Stimulated activated CD4-positive, alpha-beta T cell treated with anti-CD3 and anti-CD28 coated beads, Interleukin-2, amount 100 ng/mL, for 48 hours (primary cell): ENCODE measurements at regions not wholly inside any gene's neighbourhood (a gene's known extent, or its start where the extent isn't known, plus 50 kb on each side); places are given as distances from the start of the nearest gene placed in this dataset.

Experiments used
- DNase-seq, 2 donors: peaks; one replicate each; pipeline ENCODE4 v3.0.0-alpha.2; 2020

DNA sequence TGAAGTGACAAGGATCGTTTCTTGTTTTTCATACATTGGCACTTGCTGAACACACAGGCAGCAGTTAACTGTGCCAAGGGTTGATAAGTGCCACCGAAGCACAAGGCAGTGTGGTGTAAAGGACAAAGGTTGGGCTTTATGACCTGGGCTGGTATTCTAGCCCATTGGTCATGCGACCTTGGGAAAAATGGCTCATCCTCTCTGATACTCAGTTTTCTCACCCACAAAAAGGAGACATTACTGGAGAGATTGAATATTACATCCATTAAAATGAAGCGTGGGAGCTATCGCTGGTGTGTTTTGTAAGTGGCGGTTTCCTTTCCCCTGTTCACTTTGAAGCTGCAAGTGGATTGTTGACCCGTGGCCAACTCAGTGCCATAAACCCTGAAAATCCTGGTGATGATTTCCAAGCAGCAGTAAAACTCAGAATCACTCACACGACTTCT, 216.9 kb downstream of the HAPSTR1 start:
- DNase-seq, result no peak

DNA sequence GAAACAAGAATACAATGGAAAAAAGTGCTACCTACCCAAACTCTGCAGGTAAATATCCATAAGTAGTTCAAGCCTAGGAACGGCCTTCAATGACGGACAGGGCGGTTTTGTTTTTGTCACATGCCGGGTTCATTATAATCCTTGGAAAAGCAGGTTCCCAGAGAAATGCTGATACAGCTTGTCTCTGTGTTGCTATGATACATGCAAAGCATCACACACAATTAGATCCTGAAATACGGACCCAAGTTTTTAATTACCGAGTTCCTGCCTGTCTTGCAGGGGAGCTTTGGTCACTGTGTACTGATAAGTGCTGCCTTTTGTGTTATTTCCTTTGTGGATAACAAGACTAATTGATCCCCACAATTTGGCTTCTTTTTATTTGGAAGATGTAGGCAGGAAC, 217.4 kb downstream of the HAPSTR1 start:
- DNase-seq, result no peak

DNA sequence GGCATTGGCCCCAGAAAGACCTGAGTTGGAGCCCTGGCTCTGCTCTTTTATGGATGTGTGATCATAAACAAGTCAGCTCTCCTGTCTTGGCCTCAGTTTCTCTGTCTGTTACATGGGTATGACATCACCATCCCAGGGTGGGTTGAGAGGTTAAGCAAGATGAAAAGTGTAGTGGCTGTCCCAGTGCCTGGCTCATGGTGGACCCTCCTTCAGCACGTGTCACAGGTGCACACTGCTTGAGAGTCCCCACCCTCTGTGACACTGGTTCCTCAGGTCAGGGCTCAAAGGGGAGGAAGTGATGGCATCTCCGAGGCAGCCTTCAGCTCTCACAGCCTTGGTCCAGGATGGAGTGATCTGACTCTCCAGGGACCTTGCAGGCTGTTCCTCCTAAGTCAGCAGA, 218.4 kb downstream of the HAPSTR1 start:
- no peak for DNase-seq

DNA sequence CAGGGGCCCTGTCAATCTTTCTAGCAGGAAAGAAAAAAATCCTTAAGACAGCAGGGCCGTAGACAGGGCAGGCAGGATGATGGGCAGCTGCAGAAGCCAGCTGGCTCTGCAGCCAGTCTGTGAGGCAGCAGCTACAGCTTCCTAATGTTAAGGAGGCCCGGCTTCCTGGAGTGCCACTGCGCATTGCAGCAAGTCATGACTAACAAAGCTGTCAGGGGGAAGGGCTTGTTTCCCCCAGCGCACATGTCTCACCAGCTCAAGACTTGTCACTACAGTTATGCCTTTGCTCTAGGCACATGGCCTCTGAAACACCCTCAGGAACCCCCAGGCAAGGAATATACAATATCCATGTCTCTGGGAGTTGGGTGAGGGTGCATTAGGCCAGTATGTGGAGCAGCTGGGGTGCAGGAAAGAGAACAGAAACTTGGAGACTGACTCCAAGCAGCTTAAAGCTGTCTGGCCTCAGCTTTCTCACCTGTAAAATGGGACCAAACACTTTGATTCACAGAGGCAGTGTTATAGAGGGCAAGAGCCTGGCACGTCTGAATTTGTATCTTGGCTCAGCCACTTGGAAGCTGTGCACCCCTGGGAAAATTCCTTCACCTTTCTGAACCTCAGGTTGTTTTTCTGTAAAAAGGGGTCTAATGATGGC, 220.0 kb downstream of the HAPSTR1 start:
- DNase-seq, result no peak

DNA sequence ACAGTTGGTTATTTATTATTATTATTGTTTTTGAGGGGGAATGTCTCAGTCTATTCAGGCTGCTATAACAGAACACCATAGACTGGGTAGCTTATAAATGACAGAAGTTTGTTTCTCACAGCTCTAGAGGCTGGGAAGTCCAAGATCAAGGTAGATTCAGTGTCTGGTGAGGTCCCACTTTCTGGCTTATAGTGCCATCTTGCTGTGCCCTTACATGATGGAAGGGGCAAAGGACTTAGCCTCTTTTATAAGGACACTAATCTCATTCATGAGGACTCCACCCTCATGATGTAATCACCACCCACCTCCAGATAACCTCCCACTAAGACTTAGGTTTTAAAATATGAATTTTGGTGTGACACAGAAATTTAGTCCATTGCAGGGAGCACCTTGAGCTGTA, 224.6 kb downstream of the HAPSTR1 start:
- DNase-seq, result no peak

- DNase-seq, result no peak
Observed at GRCh38 chr16:9316615-9317014, 225.2 kb downstream of the HAPSTR1 start.

DNA sequence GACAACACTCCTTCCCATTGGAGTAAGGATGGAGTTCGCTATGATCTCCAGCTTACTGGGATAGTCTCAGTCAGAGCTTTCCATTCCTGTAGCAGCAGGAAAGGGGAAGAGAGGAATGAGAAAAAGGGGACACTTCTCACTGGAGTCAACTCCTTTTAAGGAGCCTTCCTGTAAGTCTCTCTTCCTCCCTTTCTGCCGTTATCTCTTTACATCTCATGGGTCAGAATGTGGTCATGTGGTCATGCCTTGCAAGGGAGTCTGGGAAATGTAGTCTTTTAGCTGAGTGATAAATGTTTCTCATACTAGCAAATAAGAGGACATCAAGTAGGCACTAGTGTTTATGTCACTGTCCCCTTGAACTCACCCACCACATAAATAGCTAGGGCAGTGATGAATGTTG, 227.3 kb downstream of the HAPSTR1 start:
- DNase-seq, result no peak

DNA sequence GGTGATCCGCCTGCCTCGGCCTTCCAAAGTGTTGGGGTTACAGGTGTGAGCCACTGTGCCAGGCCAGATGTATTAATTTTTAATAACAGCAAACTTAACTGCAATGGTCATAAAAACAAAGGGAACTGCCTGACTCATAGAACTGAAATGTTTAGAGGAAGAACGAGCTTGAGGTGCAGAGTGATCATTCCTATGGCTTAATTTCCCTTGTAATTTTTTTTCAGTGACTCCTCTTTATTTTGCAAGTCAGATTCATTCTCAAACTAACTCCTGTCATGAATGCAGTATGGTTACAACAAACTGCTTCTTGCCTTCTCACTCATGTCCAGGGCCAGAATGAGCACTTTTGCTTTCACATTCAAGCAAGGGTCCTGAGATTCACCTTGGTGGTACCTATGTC, 231.3 kb downstream of the HAPSTR1 start:
- no peak for DNase-seq

GRCh38 chr16:9323170-9323569, 231.7 kb downstream of the HAPSTR1 start:
- no peak for DNase-seq

DNA sequence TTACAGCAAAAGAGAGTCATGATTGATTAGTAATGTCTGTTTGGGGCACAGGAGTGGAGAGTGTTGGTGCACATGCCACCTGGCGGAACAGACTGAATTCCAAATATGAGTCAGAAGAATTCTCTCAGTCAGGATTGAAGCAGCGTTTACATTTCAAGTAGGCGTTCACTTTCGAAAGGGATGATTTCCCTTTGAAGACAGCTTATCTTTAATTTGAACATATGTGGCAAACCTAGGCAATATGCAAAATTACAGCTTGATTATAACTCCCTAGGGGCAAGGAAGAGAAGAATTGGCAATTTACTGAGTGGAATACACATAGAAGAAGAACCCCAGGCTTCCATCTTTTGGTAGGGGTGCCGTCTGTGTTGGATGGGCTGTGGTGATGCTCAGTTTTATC, 235.8 kb downstream of the HAPSTR1 start:
- DNase-seq, result no peak

DNA sequence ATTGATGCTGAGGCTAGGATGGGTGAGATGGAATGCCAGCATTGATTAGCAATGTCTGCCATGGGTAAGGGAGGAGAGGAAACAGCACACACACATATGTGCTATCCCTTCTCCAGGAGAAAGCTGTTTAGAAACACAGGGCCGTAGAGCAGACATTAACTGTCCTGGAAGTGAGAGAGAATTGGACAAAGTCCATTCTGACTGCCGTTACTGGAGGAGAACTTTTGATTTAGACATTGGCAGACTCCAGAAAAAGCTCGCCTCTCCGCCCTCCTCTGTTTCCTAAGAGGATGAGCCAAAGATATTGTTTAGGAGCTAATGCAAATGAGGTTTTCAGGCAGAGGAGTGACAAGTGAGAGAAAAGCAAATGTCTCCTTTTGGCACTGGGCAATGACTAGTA, 237.0 kb downstream of the HAPSTR1 start:
- no peak for DNase-seq

- no peak for DNase-seq
Observed at GRCh38 chr16:9330095-9330494, 238.7 kb downstream of the HAPSTR1 start.

GRCh38 chr16:9331503-9331902, 240.1 kb downstream of the HAPSTR1 start:
- no peak for DNase-seq

DNA sequence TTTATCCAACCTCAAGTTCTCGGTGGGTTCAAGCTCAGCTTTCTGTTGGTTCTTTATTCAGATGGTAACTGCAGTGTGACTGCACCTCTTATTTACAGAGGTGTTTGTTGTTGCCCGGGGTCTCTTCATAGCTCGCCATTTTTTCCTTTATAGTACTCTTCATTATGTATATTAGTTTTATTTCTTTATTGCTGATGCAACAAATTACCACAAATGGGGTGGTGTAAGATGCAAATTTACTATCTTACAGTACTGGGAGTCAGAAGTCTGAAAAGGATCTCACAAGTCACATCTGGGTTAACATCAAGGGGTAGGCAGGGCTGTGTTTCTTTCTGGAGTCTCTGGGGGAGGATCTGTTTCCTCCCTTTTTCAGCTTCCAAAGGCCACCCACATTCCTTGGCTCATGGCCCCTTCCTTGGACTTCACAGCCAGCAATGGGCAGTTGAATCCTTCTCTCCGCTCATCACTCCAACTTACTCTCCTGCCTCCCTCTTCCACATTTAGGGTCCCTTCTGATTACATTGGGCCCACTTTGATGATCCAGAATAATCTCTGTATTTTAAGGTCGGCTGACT, 241.2 kb downstream of the HAPSTR1 start:
- no peak for DNase-seq

- DNase-seq, result no peak
Observed at GRCh38 chr16:9333469-9333868, 242.0 kb downstream of the HAPSTR1 start.

DNA sequence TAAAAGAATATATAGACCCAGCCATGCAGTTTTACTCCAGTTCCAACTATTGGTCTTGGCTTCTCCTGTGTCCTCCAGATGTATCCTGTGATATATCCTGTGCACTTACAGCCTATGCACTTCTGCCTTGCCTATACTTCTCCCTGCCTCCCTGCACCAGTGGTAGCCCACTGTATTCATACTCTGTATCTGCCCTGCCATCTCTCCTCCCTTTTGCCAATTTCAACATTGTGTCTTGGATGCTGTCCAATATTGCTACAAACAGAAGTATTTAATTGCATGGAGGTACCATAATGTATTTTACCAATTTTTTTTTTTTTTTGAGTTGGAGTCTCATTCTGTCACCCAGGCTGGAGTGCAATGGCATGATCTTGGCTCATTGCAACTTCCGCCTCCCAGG, 242.7 kb downstream of the HAPSTR1 start:
- DNase-seq, result no peak

DNA sequence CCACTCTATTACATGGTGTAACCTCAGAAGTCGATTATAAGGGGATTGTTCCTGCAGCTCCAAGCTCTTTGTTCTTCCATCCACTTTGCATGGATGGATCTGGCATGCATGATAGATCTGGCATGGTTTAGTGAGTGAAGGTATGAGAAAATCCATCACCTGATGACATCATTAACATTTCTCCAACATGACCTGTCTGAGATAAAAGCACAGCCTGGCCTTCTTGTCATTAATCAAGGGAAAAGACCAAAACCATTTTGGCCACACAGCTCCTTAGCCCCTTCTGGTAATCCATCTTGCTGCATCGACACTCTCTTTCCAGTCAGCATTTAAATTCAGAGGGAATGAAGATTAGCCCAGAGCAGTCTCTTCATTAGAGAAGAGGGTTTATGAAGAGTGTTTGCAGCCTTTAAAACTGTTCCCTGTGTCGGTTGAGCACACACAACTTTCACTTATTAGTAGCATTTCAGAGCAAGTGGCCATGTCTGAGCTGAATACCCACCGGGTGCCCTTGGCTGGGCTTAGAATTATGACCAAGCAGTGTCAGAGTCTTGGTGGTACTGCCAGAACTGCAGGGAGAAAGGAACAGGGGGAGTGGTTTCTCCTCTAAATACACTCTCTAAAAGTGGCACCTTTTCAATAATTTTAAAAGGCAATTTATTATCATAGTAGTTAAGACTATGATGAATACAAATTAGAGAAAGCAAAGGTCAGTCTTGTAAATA, 246.0 kb downstream of the HAPSTR1 start:
- DNase-seq, result no peak

DNA sequence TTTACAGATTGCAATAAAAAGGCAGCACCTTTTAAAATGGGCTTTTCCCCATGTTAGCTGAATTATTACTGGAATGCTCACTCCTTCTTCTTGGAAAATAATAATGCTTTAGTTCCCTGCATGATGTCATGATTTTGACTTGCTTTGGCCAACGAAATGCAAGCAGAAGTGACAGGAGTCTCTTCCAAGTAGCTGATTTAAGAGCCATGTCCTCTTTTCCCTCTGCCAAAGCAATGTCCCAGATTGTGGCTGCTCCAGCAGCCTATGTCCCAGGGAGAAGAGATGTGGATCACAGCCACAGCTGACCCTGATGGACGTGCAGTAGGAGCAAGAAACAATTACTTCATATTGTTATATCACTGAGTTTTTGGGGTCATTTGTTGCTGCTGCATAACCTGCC, 246.6 kb downstream of the HAPSTR1 start:
- no peak for DNase-seq

DNA sequence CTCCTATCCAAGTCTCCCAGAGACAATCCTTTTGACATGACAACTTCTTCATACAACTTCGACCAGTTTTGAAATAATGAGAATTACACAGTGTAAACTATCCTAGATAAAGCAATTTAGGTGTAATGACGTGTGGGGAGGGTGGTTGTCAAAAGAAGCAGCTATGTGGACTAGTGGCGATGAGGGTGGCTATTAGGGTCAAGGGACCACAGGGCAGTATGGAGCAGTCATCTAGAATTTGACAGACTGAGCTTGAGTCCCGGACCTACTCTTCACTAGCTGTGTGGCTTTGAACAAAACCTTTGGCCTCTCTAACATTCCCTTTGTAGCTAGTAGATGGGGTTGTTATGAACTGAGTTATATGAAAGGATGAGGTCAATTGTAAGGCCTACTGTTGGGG, 247.1 kb downstream of the HAPSTR1 start:
- DNase-seq, result no peak

- DNase-seq, result no peak
Observed at GRCh38 chr16:9340526-9341256, 249.2 kb downstream of the HAPSTR1 start.

GRCh38 chr16:9343276-9343675, 251.8 kb downstream of the HAPSTR1 start:
- DNase-seq, result no peak

- no peak for DNase-seq
Observed at GRCh38 chr16:9344508-9344907, 253.1 kb downstream of the HAPSTR1 start.

DNA sequence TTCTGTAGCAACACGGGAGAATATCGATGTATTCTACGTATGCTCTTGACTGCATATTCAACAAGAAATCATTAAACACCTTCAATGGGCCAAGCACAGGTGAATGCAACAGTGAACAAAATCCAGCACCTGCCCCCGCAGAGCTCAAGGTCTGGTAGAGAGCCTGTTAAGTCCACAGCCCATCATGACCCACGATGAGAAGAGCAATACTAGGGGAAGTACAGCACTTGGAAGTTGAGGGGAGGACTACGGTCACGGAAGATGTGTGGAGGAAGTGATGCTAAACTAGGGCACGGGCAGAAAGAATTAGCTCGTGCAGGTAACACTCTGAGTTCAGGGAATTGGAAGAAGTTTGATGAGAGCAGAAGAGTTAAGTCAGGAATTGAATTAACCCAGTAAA, 253.6 kb downstream of the HAPSTR1 start:
- DNase-seq, result no peak

- DNase-seq, result no peak
Observed at GRCh38 chr16:9345880-9346279, 254.4 kb downstream of the HAPSTR1 start.
